ENCODE measurements at regions not wholly inside any gene's neighbourhood (a gene's known extent, or its start where the extent isn't known, plus 50 kb on each side); places are given as distances from the start of the nearest gene placed in this dataset.

DNA sequence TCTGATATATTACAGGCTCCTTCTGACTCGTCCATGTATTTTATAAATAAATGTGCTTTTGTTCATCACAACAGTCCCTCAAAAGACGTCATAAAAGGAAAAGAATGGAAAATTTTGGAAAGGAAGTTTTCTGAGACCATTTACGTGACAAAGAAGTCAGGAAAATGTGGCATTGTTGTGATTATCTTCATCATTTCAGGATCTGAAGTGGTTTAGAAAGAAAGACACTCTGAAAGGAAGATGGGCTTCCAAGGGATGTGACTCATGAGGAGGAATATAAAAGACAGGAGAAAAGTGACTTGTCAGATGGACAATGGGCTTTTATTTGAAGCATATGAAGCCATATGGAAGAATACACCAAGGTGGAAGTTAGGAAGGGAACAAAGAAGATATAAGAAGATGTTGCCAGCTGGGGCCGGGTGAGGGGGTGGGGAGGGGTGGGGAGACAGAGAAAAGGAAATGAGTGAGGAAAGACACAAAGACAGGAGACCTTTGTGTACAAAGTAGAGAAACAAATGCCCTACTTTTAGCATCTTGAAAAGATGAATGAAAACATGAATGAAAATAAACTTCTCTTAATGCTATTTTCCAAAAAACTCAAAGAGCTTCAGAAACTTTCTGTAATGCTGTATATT, 190.3 kb upstream of the PREP start:
- FAIRE-seq: no peak
- ATAC-seq: no peak
- POLR2A ChIA-PET: no interaction called here

More for the DNA sequence above, 190.3 kb upstream of the PREP start:
- CTCF ChIA-PET (ENCODE audit: low intra/inter-chr PET ratio, low total read pairs): no interaction called here
- Histone ChIP-seq H4K20me1 (ENCODE audit: insufficient read depth, low read length) (no peaks in the 10 kb centered on the region), H3K9ac (ENCODE audit: insufficient read depth, low read depth, low read length) (no peak overlapping the region), H2AFZ (ENCODE audit: low read length) (no peak overlapping the region), H3K27me3 (ENCODE audit: control insufficient read depth in 1 of 2, insufficient read depth in 2 of 2, low read length in 2 of 2) (peaks cover 0 to 4% of the 10 kb centered on the region in 2 experiments; a peak in 2 of 5 replicates), H3K4me1 (ENCODE audit: insufficient read depth, low read length) (no peaks in the 10 kb centered on the region), H3K4me2 (ENCODE audit: low read depth, low read length) (no peak overlapping the region), H3K27ac (ENCODE audit: extremely low read length, insufficient read depth, low read length) (no peak overlapping the region), H3K36me3 (replicated peaks in 1 of 2; ENCODE audit: control insufficient read depth in 1 of 2, insufficient read depth in 2 of 2, low read length in 2 of 2) (no peaks in the 10 kb centered on the region), H3K9me3 (ENCODE audit: low read length) (no peaks in the 10 kb centered on the region), H3K4me3 (replicated peaks in 1 of 3; ENCODE audit: insufficient read depth in 1 of 3, low read depth in 2 of 3, low read length in 3 of 3) (no peak overlapping the region), H3K79me2 (ENCODE audit: insufficient read depth, low read length) (no peaks in the 10 kb centered on the region)
- WGBS (ENCODE audit: low lambda C conversion rate): 3% methylated on average over 4 of the region's 4 CpGs
- TF ChIP-seq, protein P1, sequence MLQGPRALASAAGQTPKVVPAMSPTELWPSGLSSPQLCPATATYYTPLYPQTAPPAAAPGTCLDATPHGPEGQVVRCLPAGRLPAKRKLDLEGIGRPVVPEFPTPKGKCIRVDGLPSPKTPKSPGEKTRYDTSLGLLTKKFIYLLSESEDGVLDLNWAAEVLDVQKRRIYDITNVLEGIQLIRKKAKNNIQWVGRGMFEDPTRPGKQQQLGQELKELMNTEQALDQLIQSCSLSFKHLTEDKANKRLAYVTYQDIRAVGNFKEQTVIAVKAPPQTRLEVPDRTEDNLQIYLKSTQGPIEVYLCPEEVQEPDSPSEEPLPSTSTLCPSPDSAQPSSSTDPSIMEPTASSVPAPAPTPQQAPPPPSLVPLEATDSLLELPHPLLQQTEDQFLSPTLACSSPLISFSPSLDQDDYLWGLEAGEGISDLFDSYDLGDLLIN (CRISPR knock-in tag; IDR thresholded peaks at IDR 0.05; ENCODE audit: borderline replicate concordance): no peak
- TF ChIP-seq, protein P2, sequence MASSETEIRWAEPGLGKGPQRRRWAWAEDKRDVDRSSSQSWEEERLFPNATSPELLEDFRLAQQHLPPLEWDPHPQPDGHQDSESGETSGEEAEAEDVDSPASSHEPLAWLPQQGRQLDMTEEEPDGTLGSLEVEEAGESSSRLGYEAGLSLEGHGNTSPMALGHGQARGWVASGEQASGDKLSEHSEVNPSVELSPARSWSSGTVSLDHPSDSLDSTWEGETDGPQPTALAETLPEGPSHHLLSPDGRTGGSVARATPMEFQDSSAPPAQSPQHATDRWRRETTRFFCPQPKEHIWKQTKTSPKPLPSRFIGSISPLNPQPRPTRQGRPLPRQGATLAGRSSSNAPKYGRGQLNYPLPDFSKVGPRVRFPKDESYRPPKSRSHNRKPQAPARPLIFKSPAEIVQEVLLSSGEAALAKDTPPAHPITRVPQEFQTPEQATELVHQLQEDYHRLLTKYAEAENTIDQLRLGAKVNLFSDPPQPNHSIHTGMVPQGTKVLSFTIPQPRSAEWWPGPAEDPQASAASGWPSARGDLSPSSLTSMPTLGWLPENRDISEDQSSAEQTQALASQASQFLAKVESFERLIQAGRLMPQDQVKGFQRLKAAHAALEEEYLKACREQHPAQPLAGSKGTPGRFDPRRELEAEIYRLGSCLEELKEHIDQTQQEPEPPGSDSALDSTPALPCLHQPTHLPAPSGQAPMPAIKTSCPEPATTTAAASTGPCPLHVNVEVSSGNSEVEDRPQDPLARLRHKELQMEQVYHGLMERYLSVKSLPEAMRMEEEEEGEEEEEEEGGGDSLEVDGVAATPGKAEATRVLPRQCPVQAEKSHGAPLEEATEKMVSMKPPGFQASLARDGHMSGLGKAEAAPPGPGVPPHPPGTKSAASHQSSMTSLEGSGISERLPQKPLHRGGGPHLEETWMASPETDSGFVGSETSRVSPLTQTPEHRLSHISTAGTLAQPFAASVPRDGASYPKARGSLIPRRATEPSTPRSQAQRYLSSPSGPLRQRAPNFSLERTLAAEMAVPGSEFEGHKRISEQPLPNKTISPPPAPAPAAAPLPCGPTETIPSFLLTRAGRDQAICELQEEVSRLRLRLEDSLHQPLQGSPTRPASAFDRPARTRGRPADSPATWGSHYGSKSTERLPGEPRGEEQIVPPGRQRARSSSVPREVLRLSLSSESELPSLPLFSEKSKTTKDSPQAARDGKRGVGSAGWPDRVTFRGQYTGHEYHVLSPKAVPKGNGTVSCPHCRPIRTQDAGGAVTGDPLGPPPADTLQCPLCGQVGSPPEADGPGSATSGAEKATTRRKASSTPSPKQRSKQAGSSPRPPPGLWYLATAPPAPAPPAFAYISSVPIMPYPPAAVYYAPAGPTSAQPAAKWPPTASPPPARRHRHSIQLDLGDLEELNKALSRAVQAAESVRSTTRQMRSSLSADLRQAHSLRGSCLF (CRISPR knock-in tag; IDR thresholded peaks at IDR 0.05; ENCODE audit: borderline replicate concordance): no peak
- TF ChIP-seq KDM1A (CRISPR knock-in tag; IDR thresholded peaks at IDR 0.05) (no peak), FOXK1 (CRISPR knock-in tag; IDR thresholded peaks at IDR 0.05; ENCODE audit: borderline replicate concordance, low read depth) (no peak), ZNF713 (CRISPR knock-in tag; IDR thresholded peaks at IDR 0.05) (no peak), NBN (conservative IDR thresholded peaks at IDR 0.05) (no peak), FOXP1 (IDR thresholded peaks at IDR 0.05) (no peak), FOXP1 (CRISPR knock-in tag; IDR thresholded peaks at IDR 0.05) (no peak), RBAK (CRISPR knock-in tag; IDR thresholded peaks at IDR 0.05) (no peak), POLR2A (IDR thresholded peaks at IDR 0.05; ENCODE audit: insufficient read depth in 1 of 2, low read depth in 2 of 2, low read length in 2 of 2) (no peak), ZFP1 (CRISPR knock-in tag; IDR thresholded peaks at IDR 0.05) (no peak), HOXA3 (CRISPR knock-in tag; IDR thresholded peaks at IDR 0.05) (no peak), NFE2 (CRISPR knock-in tag; IDR thresholded peaks at IDR 0.05) (no peak), ZNF75D (CRISPR knock-in tag; IDR thresholded peaks at IDR 0.05; ENCODE audit: borderline replicate concordance) (no peak)
- TF ChIP-seq, protein P3, sequence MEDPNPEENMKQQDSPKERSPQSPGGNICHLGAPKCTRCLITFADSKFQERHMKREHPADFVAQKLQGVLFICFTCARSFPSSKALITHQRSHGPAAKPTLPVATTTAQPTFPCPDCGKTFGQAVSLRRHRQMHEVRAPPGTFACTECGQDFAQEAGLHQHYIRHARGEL (CRISPR knock-in tag; IDR thresholded peaks at IDR 0.05): no peak
- TF ChIP-seq, protein P4, sequence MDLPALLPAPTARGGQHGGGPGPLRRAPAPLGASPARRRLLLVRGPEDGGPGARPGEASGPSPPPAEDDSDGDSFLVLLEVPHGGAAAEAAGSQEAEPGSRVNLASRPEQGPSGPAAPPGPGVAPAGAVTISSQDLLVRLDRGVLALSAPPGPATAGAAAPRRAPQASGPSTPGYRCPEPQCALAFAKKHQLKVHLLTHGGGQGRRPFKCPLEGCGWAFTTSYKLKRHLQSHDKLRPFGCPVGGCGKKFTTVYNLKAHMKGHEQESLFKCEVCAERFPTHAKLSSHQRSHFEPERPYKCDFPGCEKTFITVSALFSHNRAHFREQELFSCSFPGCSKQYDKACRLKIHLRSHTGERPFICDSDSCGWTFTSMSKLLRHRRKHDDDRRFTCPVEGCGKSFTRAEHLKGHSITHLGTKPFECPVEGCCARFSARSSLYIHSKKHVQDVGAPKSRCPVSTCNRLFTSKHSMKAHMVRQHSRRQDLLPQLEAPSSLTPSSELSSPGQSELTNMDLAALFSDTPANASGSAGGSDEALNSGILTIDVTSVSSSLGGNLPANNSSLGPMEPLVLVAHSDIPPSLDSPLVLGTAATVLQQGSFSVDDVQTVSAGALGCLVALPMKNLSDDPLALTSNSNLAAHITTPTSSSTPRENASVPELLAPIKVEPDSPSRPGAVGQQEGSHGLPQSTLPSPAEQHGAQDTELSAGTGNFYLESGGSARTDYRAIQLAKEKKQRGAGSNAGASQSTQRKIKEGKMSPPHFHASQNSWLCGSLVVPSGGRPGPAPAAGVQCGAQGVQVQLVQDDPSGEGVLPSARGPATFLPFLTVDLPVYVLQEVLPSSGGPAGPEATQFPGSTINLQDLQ (CRISPR knock-in tag; IDR thresholded peaks at IDR 0.05): no peak
- intact Hi-C loops (cut with micrococcal nuclease; ENCODE audit: unreplicated experiment) (no loop called here), in situ Hi-C loops (cut with HindIII; ENCODE audit: extremely low pct_ligation_motif_present, low pct_unique_long_range_greater_than_20kb) (no loop called here)
- no peak for DNase-seq (ENCODE audit: low spot score)
- BruUV-seq (replicated peaks): no TSS peak
